Neuronal stem cell (in vitro differentiated cells): ENCODE measurements at regions not wholly inside any gene's neighbourhood (a gene's known extent, or its start where the extent isn't known, plus 50 kb on each side); places are given as distances from the start of the nearest gene placed in this dataset.

Experiments used
- DNase-seq: peaks from one replicate; pipeline ENCODE4 v3.0.0-alpha.2; 2013; ENCODE audit warnings: low spot score
- H2AFZ ChIP-seq: one replicate; pipeline ENCODE4 v1.6.1; 2013; ENCODE audit warnings: mild to moderate bottlenecking, low read length, inconsistent platforms
- H2AK5ac ChIP-seq: 2 replicates; pipeline ENCODE4 v1.6.1; 2013; ENCODE audit warnings: low read depth, mild to moderate bottlenecking, inconsistent platforms, low read length, moderate library complexity, mixed read lengths
- H2BK120ac ChIP-seq: 2 replicates; pipeline ENCODE4 v1.6.1; 2013; ENCODE audit warnings: low read depth, mild to moderate bottlenecking, inconsistent platforms, low read length, moderate library complexity, mixed read lengths
- H2BK12ac ChIP-seq: one replicate; pipeline ENCODE4 v1.6.1; 2013; ENCODE audit warnings: low read length, inconsistent platforms
- H2BK15ac ChIP-seq: 2 replicates; pipeline ENCODE4 v1.6.1; 2013; ENCODE audit warnings: mild to moderate bottlenecking, low read length, inconsistent platforms, mixed read lengths
- H2BK5ac ChIP-seq: one replicate; pipeline ENCODE4 v1.6.1; 2013; ENCODE audit warnings: inconsistent platforms, mild to moderate bottlenecking, low read length, moderate library complexity
- H3K14ac ChIP-seq: one replicate; pipeline ENCODE4 v1.6.1; 2013; ENCODE audit warnings: low read length, inconsistent platforms
- H3K18ac ChIP-seq: 2 replicates; pipeline ENCODE4 v1.6.1; 2013; ENCODE audit warnings: low read length, inconsistent platforms
- H3K23ac ChIP-seq: 2 replicates; pipeline ENCODE4 v1.6.1; 2013; ENCODE audit warnings: low read depth, mild to moderate bottlenecking, mixed read lengths, low read length, inconsistent platforms; ENCODE audit not compliant: poor library complexity
- H3K27ac ChIP-seq: replicated peaks from 3 replicates; pipeline ENCODE4 v1.5.1; 2013; ENCODE audit warnings: low read length, inconsistent platforms
- H3K27me3 ChIP-seq, 3 experiments: 2 replicates each; pipeline ENCODE4 v1.6.1; 2013; ENCODE audit warnings: low read length in 3 of 3, mild to moderate bottlenecking in 2 of 3, inconsistent platforms in 1 of 3, low read depth in 1 of 3, mixed read lengths in 1 of 3, moderate library complexity in 1 of 3; ENCODE audit not compliant: control insufficient read depth in 3 of 3, insufficient read depth in 3 of 3
- H3K36me3 ChIP-seq, 2 donors: replicated peaks in 1 of 2; 2 replicates each; pipeline ENCODE4 v1.6.1; 2013; ENCODE audit warnings: low read length in 2 of 2; ENCODE audit not compliant: control insufficient read depth in 2 of 2, insufficient read depth in 2 of 2
- H3K4ac ChIP-seq: 2 replicates; pipeline ENCODE4 v1.6.1; 2013; ENCODE audit warnings: inconsistent platforms, mild to moderate bottlenecking, low read length, moderate library complexity
- H3K4me1 ChIP-seq, 2 donors: 1 replicate in 1 of 2; 2 replicates in 1 of 2; pipeline ENCODE4 v1.6.1; 2013; ENCODE audit warnings: low read length in 2 of 2, low read depth in 1 of 2; ENCODE audit not compliant: control insufficient read depth in 2 of 2, insufficient read depth in 1 of 2
- H3K4me2 ChIP-seq: one replicate; pipeline ENCODE4 v1.6.1; 2013; ENCODE audit warnings: mild to moderate bottlenecking, low read length, inconsistent platforms; ENCODE audit not compliant: insufficient read depth, poor library complexity, severe bottlenecking
- H3K4me3 ChIP-seq, 2 donors: 2 replicates each; pipeline ENCODE4 v1.5.1; 2013; ENCODE audit warnings: low read length in 2 of 2, mild to moderate bottlenecking in 2 of 2, inconsistent platforms in 1 of 2, moderate library complexity in 1 of 2
- H3K79me1 ChIP-seq: one replicate; pipeline ENCODE4 v1.6.1; 2013; ENCODE audit warnings: low read depth, mild to moderate bottlenecking, inconsistent platforms, low read length, moderate library complexity
- H3K9ac ChIP-seq: one replicate; pipeline ENCODE4 v1.6.1; 2013; ENCODE audit warnings: mild to moderate bottlenecking, low read depth, low read length, inconsistent platforms; ENCODE audit not compliant: poor library complexity
- H3K9me3 ChIP-seq, 2 donors: replicated peaks in 1 of 2; 2 replicates each; pipeline versions ENCODE3 to v1.6.1; 2013; ENCODE audit warnings: low read length in 2 of 2, mild to moderate bottlenecking in 2 of 2, inconsistent platforms in 1 of 2, low read depth in 1 of 2, mixed read lengths in 1 of 2, moderate library complexity in 1 of 2; ENCODE audit not compliant: control insufficient read depth in 2 of 2, insufficient read depth in 1 of 2
- H4K8ac ChIP-seq: one replicate; pipeline ENCODE4 v1.6.1; 2013; ENCODE audit warnings: low read depth, mild to moderate bottlenecking, inconsistent platforms, low read length, moderate library complexity
- H4K91ac ChIP-seq: one replicate; pipeline ENCODE4 v1.6.1; 2013; ENCODE audit warnings: low read length, low read depth, mild to moderate bottlenecking, inconsistent platforms; ENCODE audit not compliant: poor library complexity
- WGBS, 2 donors: extraction: QIAGEN DNeasy Blood & Tissue Kit; methylation state at CpG; one replicate each; pipeline ENCODE4 v1.1.7; 2013; ENCODE audit warnings: missing lambda C conversion rate in 2 of 2, mixed read lengths in 1 of 2; ENCODE audit not compliant: insufficient read length in 2 of 2, insufficient replicate concordance in 1 of 2; ENCODE audit errors: extremely low coverage in 2 of 2; 5-methylcytosine and 5-hydroxymethylcytosine counted together

- no CpG with 5 or more reads among the region's 2 CpGs for WGBS, 2 donors
- no peak overlapping the region for H3K4me2 ChIP-seq
Measured at GRCh38 chr14:83798421-83798820, 1731.5 kb upstream of the FLRT2 start.

GRCh38 chr14:83799233-83799632 is 1730.7 kb upstream of the FLRT2 start:
- Histone ChIP-seq H3K14ac (no peak overlapping the region), H2AFZ (no peak overlapping the region), H3K4me1 (no peaks in the 10 kb centered on the region), H3K4me2 (no peak overlapping the region), H2BK120ac (no peak overlapping the region), H2BK12ac (no peak overlapping the region), H4K91ac (no peak overlapping the region), H3K27ac (no peak overlapping the region), H3K4ac (no peak overlapping the region), H3K9me3 (no peaks in the 10 kb centered on the region), H3K18ac (no peak overlapping the region), H3K27me3 (no peaks in the 10 kb centered on the region), H3K9ac (no peak overlapping the region), H2AK5ac (no peak overlapping the region), H2BK15ac (no peak overlapping the region), H2BK5ac (no peak overlapping the region), H3K79me1 (no peaks in the 10 kb centered on the region), H4K8ac (no peak overlapping the region), H3K4me3 (no peak overlapping the region), H3K36me3 (peaks cover 0 to 2% of the 10 kb centered on the region in 2 donors), H3K23ac (no peak overlapping the region)
- DNase-seq: no peak

More at GRCh38 chr14:83798421-83798820, 1731.5 kb upstream of the FLRT2 start:
- Histone ChIP-seq H2BK15ac (no peak overlapping the region), H3K9me3 (no peaks in the 10 kb centered on the region), H3K14ac (no peak overlapping the region), H2BK120ac (no peak overlapping the region), H2BK5ac (no peak overlapping the region), H2BK12ac (no peak overlapping the region), H3K9ac (no peak overlapping the region), H4K91ac (no peak overlapping the region), H3K36me3 (peaks cover 0 to 2% of the 10 kb centered on the region in 2 donors), H4K8ac (no peak overlapping the region), H3K4me1 (no peaks in the 10 kb centered on the region), H2AFZ (no peak overlapping the region), H3K27me3 (no peaks in the 10 kb centered on the region), H3K27ac (no peak overlapping the region), H3K18ac (no peak overlapping the region), H3K79me1 (no peaks in the 10 kb centered on the region), H2AK5ac (no peak overlapping the region), H3K4me3 (no peak overlapping the region), H3K4ac (no peak overlapping the region), H3K23ac (no peak overlapping the region)
- DNase-seq: no peak

- Histone ChIP-seq H3K27ac (no peak overlapping the region), H2BK12ac (no peak overlapping the region), H3K9ac (no peak overlapping the region), H3K36me3 (no peaks in the 10 kb centered on the region), H4K8ac (no peak overlapping the region), H3K4me2 (no peak overlapping the region), H2BK15ac (no peak overlapping the region), H2BK5ac (no peak overlapping the region), H2AFZ (no peak overlapping the region), H3K79me1 (no peaks in the 10 kb centered on the region), H3K9me3 (no peaks in the 10 kb centered on the region), H3K4me1 (no peaks in the 10 kb centered on the region), H4K91ac (no peak overlapping the region), H3K23ac (no peak overlapping the region), H3K18ac (no peak overlapping the region), H3K14ac (no peak overlapping the region), H3K4ac (no peak overlapping the region), H2AK5ac (no peak overlapping the region), H3K27me3 (no peaks in the 10 kb centered on the region), H3K4me3 (no peak overlapping the region), H2BK120ac (no peak overlapping the region)
- DNase-seq: no peak
- no CpG with 5 or more reads among the region's 1 CpG for WGBS, 2 donors
Measured at GRCh38 chr14:83814896-83815295, 1715.0 kb upstream of the FLRT2 start.

DNA sequence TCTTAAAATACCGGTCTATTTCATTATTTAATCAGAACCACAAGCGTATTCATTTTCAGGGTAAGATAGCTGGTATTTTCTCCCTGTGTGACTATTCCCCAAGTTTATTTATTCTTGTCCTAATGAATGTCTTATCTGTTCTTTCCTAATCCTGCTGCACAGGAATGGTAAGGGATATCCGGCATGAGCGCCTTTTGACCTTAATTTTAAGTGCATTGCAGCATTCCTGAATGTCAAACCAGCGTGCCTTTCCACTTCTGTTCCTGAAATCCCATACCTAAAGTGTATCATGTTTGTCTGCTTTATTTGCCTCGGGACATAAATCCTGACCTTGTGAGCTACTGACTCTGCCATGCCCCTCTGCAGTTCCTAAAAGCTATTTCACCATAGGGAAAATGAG is 1713.2 kb upstream of the FLRT2 start:
- no peak overlapping the region for H2AFZ ChIP-seq
- H2AK5ac ChIP-seq: no peak overlapping the region
- no peak overlapping the region for H3K23ac ChIP-seq
- no peak overlapping the region for H3K4me2 ChIP-seq
- no peaks in the 10 kb centered on the region for H3K79me1 ChIP-seq
- no peak overlapping the region for H3K4me3 ChIP-seq
- no peaks in the 10 kb centered on the region for H3K36me3 ChIP-seq
- no peak overlapping the region for H2BK15ac ChIP-seq
- no peak overlapping the region for H4K91ac ChIP-seq
- no peak overlapping the region for H2BK120ac ChIP-seq
- no peaks in the 10 kb centered on the region for H3K9me3 ChIP-seq
- no peak for DNase-seq
- no peaks in the 10 kb centered on the region for H3K4me1 ChIP-seq
- H2BK5ac ChIP-seq: no peak overlapping the region
- no CpG with 5 or more reads among the region's 6 CpGs for WGBS, 2 donors
- no peaks in the 10 kb centered on the region for H3K27me3 ChIP-seq
- no peak overlapping the region for H3K4ac ChIP-seq
- H2BK12ac ChIP-seq: no peak overlapping the region
- H3K9ac ChIP-seq: no peak overlapping the region
- H3K14ac ChIP-seq: no peak overlapping the region
- H3K27ac ChIP-seq: no peak overlapping the region
- no peak overlapping the region for H3K18ac ChIP-seq
- H4K8ac ChIP-seq: no peak overlapping the region
